ENCODE measurements at regions not wholly inside any gene's neighbourhood (a gene's known extent, or its start where the extent isn't known, plus 50 kb on each side); places are given as distances from the start of the nearest gene placed in this dataset.

- TF ChIP-seq RAD21 (IDR thresholded peaks at IDR 0.05; ENCODE audit: low read depth) (no peak), EP300 (IDR thresholded peaks at IDR 0.05; ENCODE audit: borderline replicate concordance) (no peak), TAF1 (IDR thresholded peaks at IDR 0.05; ENCODE audit: low read depth) (no peak), TEAD4 (IDR thresholded peaks at IDR 0.05) (no peak)
These were observed 260.5 kb upstream of the IRX3 start for GRCh38 chr16:54547052-54547451.
